GM12892 (cell line): ENCODE measurements at regions not wholly inside any gene's neighbourhood (a gene's known extent, or its start where the extent isn't known, plus 50 kb on each side); places are given as distances from the start of the nearest gene placed in this dataset.

Experiments used
- POLR2AphosphoS5 ChIP-seq: IDR thresholded peaks from 2 replicates; pipeline ENCODE4 v1.6.1; 2011; ENCODE audit warnings: low read depth, low read length, control low read depth
- TAF1 ChIP-seq: IDR thresholded peaks from 2 replicates; pipeline ENCODE4 v1.6.1; 2011; ENCODE audit warnings: low read depth, mild to moderate bottlenecking, control low read depth, low read length, borderline replicate concordance

- TF ChIP-seq TAF1 = no peak
- no peak for TF ChIP-seq POLR2AphosphoS5
Measured at GRCh38 chr10:108970016-108970415, 953.3 kb downstream of the XPNPEP1 start.
